ENCODE measurements at regions not wholly inside any gene's neighbourhood (a gene's known extent, or its start where the extent isn't known, plus 50 kb on each side); places are given as distances from the start of the nearest gene placed in this dataset.
"Not testable (repeated sequence)": the region's sequence is repeated elsewhere in the genome, so short reads cannot be mapped to it uniquely, and the experiment has no call there.

DNA sequence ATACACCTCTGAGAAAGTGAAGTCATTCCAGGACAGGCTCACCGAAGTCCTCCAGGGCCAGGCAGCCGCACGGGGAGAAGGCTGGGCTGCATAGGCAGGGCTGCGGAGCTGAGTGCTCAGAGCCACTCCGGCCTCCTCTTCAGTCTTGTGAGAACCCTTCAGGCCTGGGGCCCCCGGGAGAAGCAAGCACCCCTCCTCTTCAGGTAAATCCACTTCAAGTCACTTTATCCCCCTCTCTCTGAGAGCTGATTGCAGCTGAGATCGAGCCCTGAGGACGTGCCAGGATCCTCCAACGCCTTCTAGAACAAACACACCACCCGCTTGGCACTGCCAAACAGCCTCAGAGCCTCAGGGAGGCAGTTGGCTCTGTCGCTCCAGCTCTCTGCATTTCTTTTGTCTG is 1526.3 kb downstream of the BRD1 start:
- TF ChIP-seq, protein P1, sequence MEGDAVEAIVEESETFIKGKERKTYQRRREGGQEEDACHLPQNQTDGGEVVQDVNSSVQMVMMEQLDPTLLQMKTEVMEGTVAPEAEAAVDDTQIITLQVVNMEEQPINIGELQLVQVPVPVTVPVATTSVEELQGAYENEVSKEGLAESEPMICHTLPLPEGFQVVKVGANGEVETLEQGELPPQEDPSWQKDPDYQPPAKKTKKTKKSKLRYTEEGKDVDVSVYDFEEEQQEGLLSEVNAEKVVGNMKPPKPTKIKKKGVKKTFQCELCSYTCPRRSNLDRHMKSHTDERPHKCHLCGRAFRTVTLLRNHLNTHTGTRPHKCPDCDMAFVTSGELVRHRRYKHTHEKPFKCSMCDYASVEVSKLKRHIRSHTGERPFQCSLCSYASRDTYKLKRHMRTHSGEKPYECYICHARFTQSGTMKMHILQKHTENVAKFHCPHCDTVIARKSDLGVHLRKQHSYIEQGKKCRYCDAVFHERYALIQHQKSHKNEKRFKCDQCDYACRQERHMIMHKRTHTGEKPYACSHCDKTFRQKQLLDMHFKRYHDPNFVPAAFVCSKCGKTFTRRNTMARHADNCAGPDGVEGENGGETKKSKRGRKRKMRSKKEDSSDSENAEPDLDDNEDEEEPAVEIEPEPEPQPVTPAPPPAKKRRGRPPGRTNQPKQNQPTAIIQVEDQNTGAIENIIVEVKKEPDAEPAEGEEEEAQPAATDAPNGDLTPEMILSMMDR (conservative IDR thresholded peaks at IDR 0.05; ENCODE audit: low read depth, low read length) = no peak
- DNase-seq (ENCODE audit: low read depth) = no peak

DNA sequence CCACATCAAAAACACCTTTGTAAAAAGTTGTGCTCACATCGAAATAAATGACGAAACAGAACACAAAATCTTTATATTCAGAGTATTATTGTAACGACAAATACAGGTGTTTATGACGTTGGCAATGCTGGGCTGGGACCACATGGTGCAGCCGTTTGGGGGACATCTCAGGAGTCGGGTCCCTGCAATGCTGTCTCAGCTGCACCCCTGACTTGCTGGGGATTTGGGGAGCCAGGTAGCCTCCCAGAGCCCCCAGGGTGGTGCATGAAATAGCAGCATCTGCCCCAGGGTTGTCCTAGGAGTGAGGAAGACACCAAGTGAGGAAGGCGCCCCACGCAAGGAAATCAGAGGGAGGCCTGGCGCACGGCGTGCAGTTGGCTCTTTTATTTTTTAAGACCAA is 1526.8 kb downstream of the BRD1 start:
- TF ChIP-seq, protein P1 (conservative IDR thresholded peaks at IDR 0.05; ENCODE audit: low read depth, low read length) = no peak
- H3K4me3 ChIP-seq (ENCODE audit: low read depth, low read length) = no peak overlapping the region
- DNase-seq (ENCODE audit: low read depth) = no peak

More for the DNA sequence above, 1526.3 kb downstream of the BRD1 start:
- no peak overlapping the region for H3K4me3 ChIP-seq (ENCODE audit: low read depth, low read length)

DNA sequence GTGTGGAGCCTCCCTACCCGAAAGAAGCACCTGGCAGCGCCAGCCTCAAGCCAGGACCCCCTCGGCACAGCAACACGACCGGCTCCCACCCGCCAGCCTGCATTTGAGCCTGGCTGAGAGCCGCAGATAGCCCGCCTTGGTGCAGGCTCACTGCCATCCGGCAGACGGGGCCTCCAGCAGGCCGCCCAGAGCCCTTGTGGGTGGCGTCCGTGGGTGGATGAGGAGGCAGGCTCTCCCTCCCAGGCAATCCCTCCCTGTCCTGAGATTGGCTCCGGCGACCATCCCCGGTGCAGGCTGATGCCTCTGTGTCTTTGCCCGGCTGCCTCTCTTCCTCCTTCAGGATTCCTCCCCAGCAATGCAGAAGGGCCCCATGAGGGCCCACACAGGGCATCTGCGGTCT is 1527.9 kb downstream of the BRD1 start:
- no peak overlapping the region for H3K4me3 ChIP-seq (ENCODE audit: low read depth, low read length)
- TF ChIP-seq, protein P1 (conservative IDR thresholded peaks at IDR 0.05; ENCODE audit: low read depth, low read length) = no peak
- DNase-seq (ENCODE audit: low read depth) = no peak

DNA sequence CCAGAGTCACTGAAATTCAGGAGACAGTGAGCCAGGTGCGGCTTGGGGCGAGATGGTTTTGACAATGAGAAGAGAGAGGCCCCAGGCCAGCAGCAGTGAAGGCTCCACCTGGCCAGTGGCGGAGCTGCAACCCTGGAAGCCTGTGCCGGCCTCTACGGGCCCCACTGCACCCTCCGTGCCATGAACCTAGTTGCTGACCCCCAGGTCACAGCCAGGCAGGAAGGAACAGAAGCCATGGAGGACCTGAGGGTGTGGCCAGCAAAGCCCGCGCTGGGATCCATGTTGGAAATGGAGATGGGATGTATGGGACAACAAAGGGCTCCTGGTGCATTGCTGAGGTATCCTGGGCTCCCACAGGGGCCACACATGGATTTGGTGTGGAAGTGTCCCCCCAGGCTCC is 1528.5 kb downstream of the BRD1 start:
- TF ChIP-seq, protein P1 (conservative IDR thresholded peaks at IDR 0.05; ENCODE audit: low read depth, low read length) = no peak
- no peak for DNase-seq (ENCODE audit: low read depth)
- no peak overlapping the region for H3K4me3 ChIP-seq (ENCODE audit: low read depth, low read length)

DNA sequence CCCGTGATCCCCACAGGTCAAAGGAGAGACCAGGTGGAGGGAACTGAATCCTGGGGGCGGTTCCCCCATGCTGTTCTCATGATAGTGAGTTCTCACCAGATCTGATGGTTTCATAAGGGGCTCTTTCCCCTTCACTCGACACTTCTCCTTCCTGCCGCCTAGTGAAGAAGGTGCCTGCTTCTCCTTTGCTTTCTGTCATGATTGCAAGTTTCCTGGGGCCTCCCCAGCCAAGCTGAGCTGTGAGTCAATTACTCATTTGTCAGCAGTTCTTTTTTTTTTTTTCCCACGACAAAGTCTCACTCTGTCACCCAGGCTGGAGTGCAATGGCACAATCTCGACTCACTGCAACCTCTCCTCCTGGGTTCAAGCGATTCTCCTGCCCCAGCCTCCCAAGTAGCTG is 1530.4 kb downstream of the BRD1 start:
- TF ChIP-seq, protein P1 (conservative IDR thresholded peaks at IDR 0.05; ENCODE audit: low read depth, low read length) = no peak
- no peak overlapping the region for H3K4me3 ChIP-seq (ENCODE audit: low read depth, low read length)
- no peak for DNase-seq (ENCODE audit: low read depth)

DNA sequence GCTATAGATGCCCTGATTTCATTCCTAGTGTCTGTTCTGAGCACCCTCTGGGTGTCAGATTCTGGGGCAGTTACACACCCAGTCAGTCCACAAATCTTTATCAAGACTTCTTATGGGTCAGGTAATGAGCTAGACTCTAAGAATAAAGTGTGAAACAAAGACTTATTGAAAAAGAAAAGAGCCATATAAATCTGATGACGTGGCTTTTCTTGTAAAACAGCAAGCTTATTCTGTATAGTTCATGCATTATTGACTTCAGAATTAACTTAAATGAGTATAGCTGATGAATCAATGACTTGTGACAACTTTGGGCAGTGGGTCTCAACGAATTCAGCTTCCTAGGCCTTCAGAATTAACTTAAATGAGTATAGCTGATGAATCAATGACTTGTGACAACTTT is 1527.5 kb downstream of the TBC1D22A start:
- not testable (repeated sequence) for H3K4me3 ChIP-seq (ENCODE audit: low read depth, low read length); DNase-seq (ENCODE audit: low read depth)

DNA sequence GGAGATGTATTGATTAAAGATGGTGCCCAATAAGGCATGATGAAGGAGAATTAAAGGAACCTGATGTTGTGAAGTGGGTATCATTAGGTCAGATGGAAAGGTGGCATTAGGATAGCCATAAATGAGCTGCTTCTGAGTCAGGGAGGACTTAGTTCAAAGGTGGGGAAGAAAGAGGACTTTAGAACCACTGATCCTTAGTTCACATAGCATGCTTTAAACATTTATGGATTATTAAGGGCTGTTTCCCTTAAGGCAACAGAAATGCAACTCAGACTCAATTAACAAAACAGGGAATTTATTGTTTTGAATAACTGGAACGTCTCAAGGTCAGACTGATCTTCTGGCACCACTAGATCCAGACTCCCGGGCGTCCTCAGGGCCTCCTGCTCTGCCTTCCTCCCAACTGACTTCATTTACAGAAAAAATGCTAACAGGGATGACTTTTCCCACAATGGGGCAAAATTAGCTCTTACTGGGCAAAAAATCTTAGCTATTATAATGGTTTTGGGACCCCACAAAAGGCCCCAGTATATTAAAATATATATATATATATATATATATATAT is 1526.0 kb downstream of the TBC1D22A start:
- no peak for DNase-seq (ENCODE audit: low read depth)
- H3K4me3 ChIP-seq (ENCODE audit: low read depth, low read length) = no peak overlapping the region
- TF ChIP-seq, protein P1 (conservative IDR thresholded peaks at IDR 0.05; ENCODE audit: low read depth, low read length) = no peak
